ENCODE measurements at regions not wholly inside any gene's neighbourhood (a gene's known extent, or its start where the extent isn't known, plus 50 kb on each side); places are given as distances from the start of the nearest gene placed in this dataset.

- TF ChIP-seq EZH2 (IDR thresholded peaks at IDR 0.05) (no peak), POLR2AphosphoS5 (IDR thresholded peaks at IDR 0.05; ENCODE audit: borderline replicate concordance, low read depth, low read length) (no peak), FOXP2 (optimal IDR thresholded peaks at IDR 0.05; ENCODE audit: control extremely low read depth, extremely low read length, insufficient read depth) (no peak)
Measured at GRCh38 chr6:169131390-169131789, 122.3 kb downstream of the THBS2 start.
